Breast epithelium (tissue), 3 donors: ENCODE measurements at regions not wholly inside any gene's neighbourhood (a gene's known extent, or its start where the extent isn't known, plus 50 kb on each side); places are given as distances from the start of the nearest gene placed in this dataset.

Source experiments
- POLR2A ChIP-seq: fragments of 450-650 bp; IDR thresholded peaks from one replicate; pipeline ENCODE4 v1.6.1; 2016; ENCODE audit warnings: antibody characterized with exemption, mild to moderate bottlenecking, moderate library complexity
- TF ChIP-seq, protein P1 (sequence below), 3 donors: fragments of 450-650 bp; IDR thresholded peaks; one replicate each; pipeline ENCODE4 v1.5.1; 2016 to 2017; ENCODE audit warnings: antibody characterized with exemption in 3 of 3, mild to moderate bottlenecking in 3 of 3, moderate library complexity in 3 of 3

DNA sequence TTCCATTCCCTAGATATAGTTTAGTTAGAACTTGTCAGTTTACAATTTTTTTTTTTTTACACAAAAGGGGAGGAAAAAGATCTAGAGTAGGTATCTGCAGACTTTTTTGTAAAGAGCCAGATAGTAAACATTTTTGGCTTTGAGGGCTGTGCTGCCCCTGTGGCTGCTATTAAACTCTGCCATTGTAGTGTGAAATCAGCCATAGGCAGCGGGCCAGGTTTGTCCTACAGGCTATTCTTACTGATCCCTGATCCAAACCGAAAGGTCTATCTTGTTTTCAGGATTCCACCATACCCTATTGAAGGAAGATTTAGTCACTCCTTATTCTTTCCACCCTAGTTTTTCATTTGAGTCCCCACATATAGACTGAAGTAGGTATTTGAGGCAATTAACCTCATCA is 203.4 kb downstream of the RND3 start:
- TF ChIP-seq, protein P1, sequence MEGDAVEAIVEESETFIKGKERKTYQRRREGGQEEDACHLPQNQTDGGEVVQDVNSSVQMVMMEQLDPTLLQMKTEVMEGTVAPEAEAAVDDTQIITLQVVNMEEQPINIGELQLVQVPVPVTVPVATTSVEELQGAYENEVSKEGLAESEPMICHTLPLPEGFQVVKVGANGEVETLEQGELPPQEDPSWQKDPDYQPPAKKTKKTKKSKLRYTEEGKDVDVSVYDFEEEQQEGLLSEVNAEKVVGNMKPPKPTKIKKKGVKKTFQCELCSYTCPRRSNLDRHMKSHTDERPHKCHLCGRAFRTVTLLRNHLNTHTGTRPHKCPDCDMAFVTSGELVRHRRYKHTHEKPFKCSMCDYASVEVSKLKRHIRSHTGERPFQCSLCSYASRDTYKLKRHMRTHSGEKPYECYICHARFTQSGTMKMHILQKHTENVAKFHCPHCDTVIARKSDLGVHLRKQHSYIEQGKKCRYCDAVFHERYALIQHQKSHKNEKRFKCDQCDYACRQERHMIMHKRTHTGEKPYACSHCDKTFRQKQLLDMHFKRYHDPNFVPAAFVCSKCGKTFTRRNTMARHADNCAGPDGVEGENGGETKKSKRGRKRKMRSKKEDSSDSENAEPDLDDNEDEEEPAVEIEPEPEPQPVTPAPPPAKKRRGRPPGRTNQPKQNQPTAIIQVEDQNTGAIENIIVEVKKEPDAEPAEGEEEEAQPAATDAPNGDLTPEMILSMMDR (IDR thresholded peaks at IDR 0.05): no peak
- no peak for TF ChIP-seq POLR2A
